Fibroblast of lung (primary cell): ENCODE measurements at regions not wholly inside any gene's neighbourhood (a gene's known extent, or its start where the extent isn't known, plus 50 kb on each side); places are given as distances from the start of the nearest gene placed in this dataset.

ENCODE experiments used
- DNase-seq, 2 donors: peaks; one replicate each; pipeline versions ENCODE4 v3.0.0 to v3.0.0-alpha.2; 2010; ENCODE audit warnings: low read depth in 2 of 2
- H2AFZ ChIP-seq: 2 replicates; pipeline ENCODE4 v1.5.1; 2012; ENCODE audit warnings: low read length, control low read depth, inconsistent platforms
- H3K27ac ChIP-seq: 2 replicates; pipeline ENCODE4 v1.5.1; 2011; ENCODE audit warnings: low read length, control low read depth; ENCODE audit not compliant: insufficient read depth
- H3K27me3 ChIP-seq: 2 replicates; pipeline ENCODE4 v1.5.1; 2011; ENCODE audit warnings: mild to moderate bottlenecking, low read length; ENCODE audit not compliant: control insufficient read depth, insufficient read depth
- H3K36me3 ChIP-seq: 2 replicates; pipeline ENCODE4 v1.5.1; 2011; ENCODE audit warnings: low read length; ENCODE audit not compliant: control insufficient read depth, insufficient read depth
- H3K4me1 ChIP-seq: 2 replicates; pipeline ENCODE4 v1.5.1; 2011; ENCODE audit warnings: low read length; ENCODE audit not compliant: control insufficient read depth, insufficient read depth; ENCODE audit errors: extremely low read depth
- H3K4me2 ChIP-seq: 2 replicates; pipeline ENCODE4 v1.5.1; 2011; ENCODE audit warnings: low read length, control low read depth; ENCODE audit not compliant: insufficient read depth; ENCODE audit errors: extremely low read depth
- H3K4me3 ChIP-seq, 4 experiments: fragments of 200-600 bp in 1 of 4; sonication (generic) in 1 of 4; replicated peaks in 1 of 4; 2 replicates each; pipeline ENCODE4 v1.5.1; 2011 to 2016; ENCODE audit warnings: low read length in 4 of 4, low read depth in 3 of 4, mild to moderate bottlenecking in 3 of 4, control low read depth in 2 of 4, inconsistent platforms in 1 of 4, mixed read lengths in 1 of 4; ENCODE audit not compliant: insufficient read depth in 1 of 4; ENCODE audit errors: control extremely low read depth in 1 of 4
- H3K79me2 ChIP-seq: 2 replicates; pipeline ENCODE4 v1.5.1; 2012; ENCODE audit warnings: mild to moderate bottlenecking, low read length, inconsistent platforms; ENCODE audit not compliant: control insufficient read depth, insufficient read depth
- H3K9ac ChIP-seq: 2 replicates; pipeline ENCODE4 v1.5.1; 2011; ENCODE audit warnings: mild to moderate bottlenecking, low read length, control low read depth; ENCODE audit not compliant: insufficient read depth
- H3K9me3 ChIP-seq: 2 replicates; pipeline ENCODE4 v1.5.1; 2012; ENCODE audit warnings: low read depth, low read length; ENCODE audit not compliant: control insufficient read depth, insufficient read depth
- H4K20me1 ChIP-seq: 2 replicates; pipeline ENCODE4 v1.5.1; 2011; ENCODE audit warnings: low read length; ENCODE audit not compliant: control insufficient read depth, insufficient read depth; ENCODE audit errors: extremely low read depth
- EZH2 ChIP-seq: IDR thresholded peaks from 2 replicates; pipeline ENCODE4 v1.5.1; 2012; ENCODE audit warnings: low read length, control low read depth, mild to moderate bottlenecking; ENCODE audit errors: missing control alignments
- TF ChIP-seq, protein P1 (sequence below), 2 donors: IDR thresholded peaks in 1 of 2; conservative IDR thresholded peaks in 1 of 2; 1 replicate in 1 of 2; 2 replicates in 1 of 2; pipeline ENCODE4 v1.5.1; 2011 to 2012; ENCODE audit warnings: low read length in 2 of 2, control low read depth in 1 of 2, inconsistent platforms in 1 of 2, low read depth in 1 of 2, mild to moderate bottlenecking in 1 of 2

DNA sequence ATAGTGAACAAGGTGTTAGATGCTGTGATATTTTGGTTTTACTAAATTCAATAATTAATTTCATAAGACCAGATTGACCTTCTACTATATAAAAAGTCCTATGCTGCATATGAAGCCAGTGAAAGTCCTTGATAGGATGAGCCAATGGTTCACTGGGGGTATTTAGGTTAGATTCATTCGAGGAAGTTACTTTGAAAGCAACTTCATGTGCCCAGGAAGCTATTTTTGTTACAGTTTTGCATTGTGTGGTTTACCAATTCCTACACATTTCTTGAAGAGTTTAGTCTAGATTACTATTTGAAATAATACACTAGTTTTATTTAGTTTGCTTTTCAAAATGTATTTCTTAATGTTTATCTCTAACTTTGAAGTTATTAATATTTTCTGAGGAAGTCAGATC lies 58.5 kb upstream of the RMST start:
- Histone ChIP-seq H3K27ac (no peak overlapping the region), H3K4me1 (no peaks in the 10 kb centered on the region), H3K79me2 (no peaks in the 10 kb centered on the region), H3K4me2 (no peak overlapping the region), H2AFZ (no peak overlapping the region), H3K9ac (no peak overlapping the region), H3K36me3 (no peaks in the 10 kb centered on the region), H3K27me3 (no peaks in the 10 kb centered on the region), H4K20me1 (no peaks in the 10 kb centered on the region), H3K9me3 (no peaks in the 10 kb centered on the region), H3K4me3 (no peak overlapping the region)
- DNase-seq, result no peak
- TF ChIP-seq EZH2, result no peak
- TF ChIP-seq, protein P1, sequence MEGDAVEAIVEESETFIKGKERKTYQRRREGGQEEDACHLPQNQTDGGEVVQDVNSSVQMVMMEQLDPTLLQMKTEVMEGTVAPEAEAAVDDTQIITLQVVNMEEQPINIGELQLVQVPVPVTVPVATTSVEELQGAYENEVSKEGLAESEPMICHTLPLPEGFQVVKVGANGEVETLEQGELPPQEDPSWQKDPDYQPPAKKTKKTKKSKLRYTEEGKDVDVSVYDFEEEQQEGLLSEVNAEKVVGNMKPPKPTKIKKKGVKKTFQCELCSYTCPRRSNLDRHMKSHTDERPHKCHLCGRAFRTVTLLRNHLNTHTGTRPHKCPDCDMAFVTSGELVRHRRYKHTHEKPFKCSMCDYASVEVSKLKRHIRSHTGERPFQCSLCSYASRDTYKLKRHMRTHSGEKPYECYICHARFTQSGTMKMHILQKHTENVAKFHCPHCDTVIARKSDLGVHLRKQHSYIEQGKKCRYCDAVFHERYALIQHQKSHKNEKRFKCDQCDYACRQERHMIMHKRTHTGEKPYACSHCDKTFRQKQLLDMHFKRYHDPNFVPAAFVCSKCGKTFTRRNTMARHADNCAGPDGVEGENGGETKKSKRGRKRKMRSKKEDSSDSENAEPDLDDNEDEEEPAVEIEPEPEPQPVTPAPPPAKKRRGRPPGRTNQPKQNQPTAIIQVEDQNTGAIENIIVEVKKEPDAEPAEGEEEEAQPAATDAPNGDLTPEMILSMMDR (conservative IDR thresholded peaks at IDR 0.05 in 1 of 2, IDR thresholded peaks at IDR 0.05 in 1 of 2; ENCODE audit: low read depth in 1 of 2, low read length in 2 of 2), result no peak

- H3K27me3 ChIP-seq, result no peaks in the 10 kb centered on the region
- no peak overlapping the region for H3K27ac ChIP-seq
- H3K9me3 ChIP-seq, result no peaks in the 10 kb centered on the region
- no peak overlapping the region for H3K4me3 ChIP-seq
- no peak overlapping the region for H2AFZ ChIP-seq
- H3K4me2 ChIP-seq, result no peak overlapping the region
- H3K4me1 ChIP-seq, result no peaks in the 10 kb centered on the region
- no peak overlapping the region for H3K9ac ChIP-seq
- H3K79me2 ChIP-seq, result no peaks in the 10 kb centered on the region
- TF ChIP-seq, protein P1 (conservative IDR thresholded peaks at IDR 0.05 in 1 of 2, IDR thresholded peaks at IDR 0.05 in 1 of 2; ENCODE audit: low read depth in 1 of 2, low read length in 2 of 2), result peak; percentile 21 to 49
- TF ChIP-seq EZH2, result no peak
- H3K36me3 ChIP-seq, result no peaks in the 10 kb centered on the region
- H4K20me1 ChIP-seq, result no peaks in the 10 kb centered on the region
- peak; percentile 11 to 39 for DNase-seq
Observed at GRCh38 chr12:97404543-97404942, 58.1 kb upstream of the RMST start.

GRCh38 chr12:97408363-97408762 lies 54.2 kb upstream of the RMST start:
- TF ChIP-seq, protein P1 (conservative IDR thresholded peaks at IDR 0.05 in 1 of 2, IDR thresholded peaks at IDR 0.05 in 1 of 2; ENCODE audit: low read depth in 1 of 2, low read length in 2 of 2), result no peak
- no peak for TF ChIP-seq EZH2
- Histone ChIP-seq H3K9ac (no peak overlapping the region), H3K36me3 (no peaks in the 10 kb centered on the region), H3K4me1 (no peaks in the 10 kb centered on the region), H3K27ac (no peak overlapping the region), H3K9me3 (no peaks in the 10 kb centered on the region), H3K4me3 (no peak overlapping the region), H3K79me2 (no peaks in the 10 kb centered on the region), H2AFZ (no peak overlapping the region), H4K20me1 (no peaks in the 10 kb centered on the region), H3K27me3 (no peaks in the 10 kb centered on the region), H3K4me2 (no peak overlapping the region)
- DNase-seq, result no peak
